GM18505 (cell line): ENCODE measurements at regions not wholly inside any gene's neighbourhood (a gene's known extent, or its start where the extent isn't known, plus 50 kb on each side); places are given as distances from the start of the nearest gene placed in this dataset.

Experiments used
- ATAC-seq: cut with Tn5 transposase; IDR thresholded peaks from one replicate; pipeline ENCODE4 v1.9.1; 2021; ENCODE audit not compliant: unreplicated experiment
- POLR2A ChIP-seq: IDR thresholded peaks from 4 replicates; pipeline ENCODE4 v1.6.1; 2011; ENCODE audit warnings: borderline replicate concordance; ENCODE audit not compliant: insufficient read depth, insufficient read length; ENCODE audit errors: extremely low read depth

DNA sequence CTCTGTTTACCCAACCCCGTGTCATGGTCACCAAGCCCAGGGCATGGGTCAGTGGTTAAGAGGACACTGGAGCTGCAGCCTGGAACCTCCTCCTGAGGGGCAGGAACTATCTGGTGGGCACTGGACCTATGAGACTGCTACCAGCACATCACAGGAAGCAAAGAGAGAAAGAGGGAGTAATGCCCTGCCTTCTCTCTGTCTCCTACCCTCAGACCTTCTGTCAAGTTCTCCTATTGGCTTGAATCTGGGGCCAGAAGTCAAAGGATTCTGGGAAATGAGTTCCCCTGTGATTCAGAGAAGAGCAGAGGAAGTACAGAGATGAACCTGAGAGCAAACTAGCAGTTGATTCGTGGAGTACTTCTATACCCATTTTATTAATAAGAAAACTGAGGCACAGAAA is 123.0 kb upstream of the GNAO1 start:
- TF ChIP-seq POLR2A: no peak
- no peak for ATAC-seq

DNA sequence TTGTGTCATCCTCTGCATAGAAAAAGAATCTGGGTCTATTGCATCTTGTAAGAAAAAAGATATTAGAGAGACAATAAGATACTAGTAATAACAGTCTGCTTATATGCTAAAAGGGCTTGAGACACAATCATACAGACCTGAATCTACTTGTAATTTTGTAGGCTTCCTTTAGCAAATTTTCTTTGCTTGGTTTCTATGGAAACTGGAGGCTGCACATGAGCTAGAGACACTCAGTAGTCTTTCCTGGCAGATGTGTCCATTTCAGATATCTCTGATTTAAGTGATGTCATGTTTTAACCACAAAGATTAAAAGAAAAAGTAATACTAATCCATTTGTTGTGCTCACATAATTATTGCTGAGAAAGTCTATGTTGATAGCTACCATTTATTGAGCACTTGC is 123.9 kb upstream of the GNAO1 start:
- ATAC-seq: no peak
- no peak for TF ChIP-seq POLR2A

DNA sequence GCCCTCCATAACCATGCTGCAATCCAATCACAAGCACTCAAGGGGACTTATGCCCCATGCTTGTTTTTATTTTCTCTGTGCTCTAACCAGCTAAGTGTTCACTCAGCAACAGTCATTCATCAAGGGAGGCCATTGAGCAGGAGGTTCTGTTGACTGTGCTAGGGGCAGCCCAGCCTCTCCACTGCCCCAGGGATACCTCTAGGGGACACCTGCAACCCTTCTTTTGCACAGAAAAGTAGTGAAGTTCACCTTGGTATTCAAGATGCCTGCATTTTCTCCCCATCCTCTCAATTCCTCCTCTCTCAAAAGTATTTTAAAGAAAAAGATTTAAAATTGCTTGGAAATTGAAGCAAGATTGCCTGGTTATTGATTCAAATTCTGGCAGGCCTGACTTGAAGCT is 124.7 kb upstream of the GNAO1 start:
- ATAC-seq: no peak
- no peak for TF ChIP-seq POLR2A

GRCh38 chr16:56063111-56063510 is 128.2 kb upstream of the GNAO1 start:
- ATAC-seq: no peak
- no peak for TF ChIP-seq POLR2A

DNA sequence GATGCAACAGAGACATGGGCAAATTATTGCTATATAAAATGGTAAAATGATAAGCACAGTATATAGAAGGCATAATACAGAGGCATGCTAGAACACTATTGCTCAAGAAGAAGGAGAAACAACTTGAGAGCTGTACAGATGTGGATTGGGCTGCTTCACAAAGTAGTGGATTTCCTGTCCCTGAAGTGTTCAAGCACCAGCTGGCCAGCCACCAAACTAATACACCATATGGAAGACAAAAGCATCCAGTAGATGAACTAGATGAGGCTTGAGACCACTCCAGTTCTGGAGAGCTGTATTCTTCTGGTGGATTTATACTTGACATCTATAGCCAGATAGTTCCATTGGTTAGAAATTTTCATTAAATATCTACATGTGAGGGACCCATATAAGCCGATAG is 134.1 kb upstream of the GNAO1 start:
- no peak for ATAC-seq
- TF ChIP-seq POLR2A: no peak

DNA sequence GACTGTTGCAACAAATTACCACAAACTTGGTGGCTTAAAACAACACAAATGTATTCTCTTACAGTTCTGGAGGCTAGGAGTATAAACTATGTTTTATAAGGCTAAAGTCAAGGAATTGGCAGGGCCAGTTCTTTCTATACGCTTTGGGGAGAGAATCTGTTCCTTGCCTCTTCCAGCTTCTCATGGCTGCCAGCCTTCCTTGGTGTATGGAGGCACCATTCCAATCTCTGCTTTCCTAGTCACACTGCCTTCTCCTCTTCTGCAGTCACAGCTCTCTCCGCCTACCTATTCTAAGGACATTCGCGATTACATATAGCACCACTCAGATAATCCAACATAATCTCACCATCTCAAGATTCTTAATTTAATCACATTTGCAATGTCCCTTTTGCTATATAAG is 140.4 kb upstream of the GNAO1 start:
- TF ChIP-seq POLR2A: no peak
- ATAC-seq: no peak

- TF ChIP-seq POLR2A: no peak
- peak; percentile 96 for ATAC-seq
These were observed 142.7 kb upstream of the GNAO1 start for GRCh38 chr16:56048425-56049105.

GRCh38 chr16:56047307-56048234 is 143.7 kb upstream of the GNAO1 start:
- no peak for TF ChIP-seq POLR2A

GRCh38 chr16:56042416-56042815 is 148.9 kb upstream of the GNAO1 start:
- TF ChIP-seq POLR2A: no peak
- ATAC-seq: no peak

More at GRCh38 chr16:56047307-56048234, 143.7 kb upstream of the GNAO1 start:
- no peak for ATAC-seq

DNA sequence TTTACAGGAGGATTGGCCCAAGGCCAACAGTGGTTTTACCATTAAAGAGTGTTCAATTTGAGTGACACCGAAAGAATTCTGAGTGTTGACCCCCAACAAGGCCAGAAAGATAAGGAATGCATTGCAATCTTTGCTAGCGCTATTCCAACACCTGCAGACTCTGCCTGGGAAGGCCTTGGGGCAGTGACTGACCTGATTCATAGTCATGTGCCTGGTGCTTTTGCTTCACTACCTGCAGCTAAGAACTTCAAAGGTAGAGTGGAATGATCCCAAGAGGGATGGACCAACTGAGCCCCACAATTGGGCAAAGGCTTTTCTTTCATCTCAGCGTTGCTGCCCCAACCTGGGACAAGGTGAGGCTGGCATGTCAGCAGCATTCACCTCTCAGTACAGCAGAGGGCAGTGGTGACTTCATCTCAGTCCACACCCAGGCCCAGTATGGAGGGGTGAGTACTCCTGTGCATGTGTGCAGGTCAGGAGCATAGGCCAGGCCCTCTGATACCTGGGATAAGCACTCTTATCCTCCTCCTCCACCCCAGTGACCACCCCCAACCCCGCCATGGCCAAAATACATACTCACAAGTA is 149.6 kb upstream of the GNAO1 start:
- no peak for TF ChIP-seq POLR2A

DNA sequence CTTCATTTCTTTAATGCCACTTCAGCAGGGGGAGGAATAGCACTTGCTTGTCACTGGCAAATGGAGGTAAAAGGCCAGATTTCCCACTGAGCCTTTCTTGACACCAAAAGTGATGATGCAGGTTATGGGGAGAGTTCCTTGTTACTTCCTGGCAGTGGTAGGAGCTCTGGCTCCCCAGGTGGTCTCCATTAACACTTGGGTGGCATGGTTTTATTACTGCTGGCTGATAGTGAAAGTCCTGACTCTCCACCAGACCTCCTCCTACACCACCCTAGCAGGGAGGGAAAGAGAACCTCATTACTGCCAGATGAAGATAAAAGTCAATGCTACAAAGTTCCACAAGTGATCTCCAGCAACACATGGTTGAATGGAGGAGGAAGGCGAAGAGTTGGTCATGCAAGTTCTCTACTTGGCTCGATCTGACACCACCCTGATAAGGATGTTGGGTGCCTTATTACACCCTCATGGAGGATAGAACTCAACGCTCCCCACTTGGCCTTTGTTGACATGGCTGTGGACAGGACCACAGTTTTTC is 152.7 kb upstream of the GNAO1 start:
- no peak for ATAC-seq
- TF ChIP-seq POLR2A: no peak

More for the DNA sequence above, 149.6 kb upstream of the GNAO1 start:
- no peak for ATAC-seq

DNA sequence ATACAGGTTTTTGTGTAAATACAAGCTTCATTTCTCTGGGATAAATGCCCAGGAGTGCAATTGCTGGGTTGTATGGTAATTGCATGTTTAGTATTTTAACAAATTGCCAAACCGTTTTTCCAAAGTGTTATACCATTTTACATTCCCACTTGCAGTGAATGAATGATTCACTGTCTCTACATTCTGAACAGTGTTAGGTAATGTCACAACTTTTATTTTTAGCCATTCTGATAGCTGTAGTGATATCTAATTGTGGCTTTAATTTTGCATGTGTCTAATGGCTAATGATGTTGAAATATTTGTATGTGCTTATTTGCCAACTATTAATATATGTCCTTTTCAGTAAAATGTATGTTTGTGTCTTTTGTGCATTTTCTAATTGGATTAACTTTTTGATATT is 156.9 kb upstream of the CES5A start:
- TF ChIP-seq POLR2A: no peak
- no peak for ATAC-seq

DNA sequence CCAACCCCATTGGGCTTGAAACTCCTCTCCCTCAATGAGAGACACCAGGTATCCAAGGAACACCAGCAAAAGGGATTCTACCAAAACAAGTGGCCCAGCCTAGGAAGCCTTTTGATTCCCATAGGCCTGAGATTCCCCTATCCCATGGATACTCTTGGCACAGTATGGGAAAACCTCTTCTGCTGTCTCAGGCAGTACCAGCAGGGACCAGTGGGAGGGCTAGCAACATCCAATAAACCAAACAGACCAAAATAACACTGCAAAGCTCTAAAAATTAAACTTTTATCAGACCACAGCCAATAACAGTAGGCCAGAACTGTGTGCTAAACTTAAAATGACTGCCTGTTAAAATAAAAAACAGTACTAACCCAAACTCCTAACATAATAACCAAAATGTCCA is 153.9 kb upstream of the CES5A start:
- no peak for ATAC-seq
- TF ChIP-seq POLR2A: no peak
